GM18861 (cell line): ENCODE measurements at regions not wholly inside any gene's neighbourhood (a gene's known extent, or its start where the extent isn't known, plus 50 kb on each side); places are given as distances from the start of the nearest gene placed in this dataset.

ENCODE experiments used
- ATAC-seq: cut with Tn5 transposase; IDR thresholded peaks from one replicate; pipeline ENCODE4 v1.9.1; 2021; ENCODE audit not compliant: unreplicated experiment

GRCh38 chr13:54162069-54162468 is 1133.5 kb downstream of the OLFM4 start:
- no peak for ATAC-seq

GRCh38 chr13:54165581-54166215 is 1137.1 kb downstream of the OLFM4 start:
- ATAC-seq = no peak

- no peak for ATAC-seq
Measured at GRCh38 chr13:54173996-54174395, 1145.4 kb downstream of the OLFM4 start.

GRCh38 chr13:54175466-54175865 is 1146.9 kb downstream of the OLFM4 start:
- no peak for ATAC-seq

- no peak for ATAC-seq
Measured at GRCh38 chr13:54177466-54177865, 1148.9 kb downstream of the OLFM4 start.

GRCh38 chr13:54183166-54183565 is 1154.6 kb downstream of the OLFM4 start:
- ATAC-seq = no peak

GRCh38 chr13:54183728-54184127 is 1155.1 kb downstream of the OLFM4 start:
- ATAC-seq = no peak

- ATAC-seq = no peak
Measured at GRCh38 chr13:54184576-54184975, 1156.0 kb downstream of the OLFM4 start.

- no peak for ATAC-seq
Measured at GRCh38 chr13:54185101-54185500, 1156.5 kb downstream of the OLFM4 start.

GRCh38 chr13:54185785-54186184 is 1157.2 kb downstream of the OLFM4 start:
- no peak for ATAC-seq

- no peak for ATAC-seq
Measured at GRCh38 chr13:54187461-54187860, 1158.8 kb downstream of the OLFM4 start.

GRCh38 chr13:54194233-54195024 is 1165.8 kb downstream of the OLFM4 start:
- no peak for ATAC-seq

- ATAC-seq = no peak
Measured at GRCh38 chr13:54196684-54197083, 1168.1 kb downstream of the OLFM4 start.

- no peak for ATAC-seq
Measured at GRCh38 chr13:54198911-54199310, 1170.3 kb downstream of the OLFM4 start.

GRCh38 chr13:54206626-54207025 is 1178.0 kb downstream of the OLFM4 start:
- ATAC-seq = no peak

- ATAC-seq = no peak
Measured at GRCh38 chr13:54210397-54211049, 1181.9 kb downstream of the OLFM4 start.

- ATAC-seq = no peak
Measured at GRCh38 chr13:54216221-54216620, 1187.6 kb downstream of the OLFM4 start.

- ATAC-seq = no peak
Measured at GRCh38 chr13:54226876-54227275, 1198.3 kb downstream of the OLFM4 start.

GRCh38 chr13:54232700-54233099 is 1204.1 kb downstream of the OLFM4 start:
- ATAC-seq = no peak

- ATAC-seq = no peak
Measured at GRCh38 chr13:54234607-54235006, 1206.0 kb downstream of the OLFM4 start.

GRCh38 chr13:54241719-54242118 is 1213.1 kb downstream of the OLFM4 start:
- no peak for ATAC-seq

GRCh38 chr13:54248306-54248705 is 1219.7 kb downstream of the OLFM4 start:
- ATAC-seq = no peak
